ENCODE measurements at regions not wholly inside any gene's neighbourhood (a gene's known extent, or its start where the extent isn't known, plus 50 kb on each side); places are given as distances from the start of the nearest gene placed in this dataset.

GRCh38 chr2:217193431-217194340 is 333.8 kb upstream of the TNP1 start:
- no peak overlapping the region for H3K27ac ChIP-seq
- H3K9me3 ChIP-seq (ENCODE audit: low read depth) = no peaks in the 10 kb centered on the region
- peaks cover 10% of the 10 kb centered on the region for H3K27me3 ChIP-seq
- no peak for DNase-seq (ENCODE audit: low read depth in 1 of 2, low spot score in 1 of 2)
- H3K36me3 ChIP-seq = no peaks in the 10 kb centered on the region
- TF ChIP-seq CTCF (IDR thresholded peaks at IDR 0.05; ENCODE audit: low read depth, low read length) = no peak
- H3K4me3 ChIP-seq = no peak overlapping the region
- no peaks in the 10 kb centered on the region for H3K4me1 ChIP-seq (ENCODE audit: low read depth)

- TF ChIP-seq CTCF (IDR thresholded peaks at IDR 0.05; ENCODE audit: low read depth, low read length) = no peak
Measured at GRCh38 chr2:217192366-217192765, 332.5 kb upstream of the TNP1 start.

GRCh38 chr2:217189747-217190146 is 329.9 kb upstream of the TNP1 start:
- no peaks in the 10 kb centered on the region for H3K36me3 ChIP-seq
- H3K4me1 ChIP-seq (ENCODE audit: low read depth) = no peaks in the 10 kb centered on the region
- H3K27ac ChIP-seq = no peak overlapping the region
- TF ChIP-seq CTCF (IDR thresholded peaks at IDR 0.05; ENCODE audit: low read depth, low read length) = no peak
- no peak for DNase-seq (ENCODE audit: low read depth in 1 of 2, low spot score in 1 of 2)
- H3K27me3 ChIP-seq = peaks cover 13% of the 10 kb centered on the region
- H3K9me3 ChIP-seq (ENCODE audit: low read depth) = no peaks in the 10 kb centered on the region
- no peak overlapping the region for H3K4me3 ChIP-seq

More at GRCh38 chr2:217192366-217192765, 332.5 kb upstream of the TNP1 start:
- DNase-seq (ENCODE audit: low read depth in 1 of 2, low spot score in 1 of 2) = no peak
- H3K9me3 ChIP-seq (ENCODE audit: low read depth) = no peaks in the 10 kb centered on the region
- H3K27ac ChIP-seq = no peak overlapping the region
- H3K27me3 ChIP-seq = peaks cover 10% of the 10 kb centered on the region
- no peaks in the 10 kb centered on the region for H3K4me1 ChIP-seq (ENCODE audit: low read depth)
- H3K4me3 ChIP-seq = no peak overlapping the region
- H3K36me3 ChIP-seq = no peaks in the 10 kb centered on the region

GRCh38 chr2:217189131-217189530 is 329.3 kb upstream of the TNP1 start:
- H3K4me1 ChIP-seq (ENCODE audit: low read depth) = no peaks in the 10 kb centered on the region
- peaks cover 13% of the 10 kb centered on the region for H3K27me3 ChIP-seq
- DNase-seq (ENCODE audit: low read depth in 1 of 2, low spot score in 1 of 2) = no peak
- no peaks in the 10 kb centered on the region for H3K36me3 ChIP-seq
- H3K4me3 ChIP-seq = no peak overlapping the region
- H3K9me3 ChIP-seq (ENCODE audit: low read depth) = no peaks in the 10 kb centered on the region
- TF ChIP-seq CTCF (IDR thresholded peaks at IDR 0.05; ENCODE audit: low read depth, low read length) = no peak
- H3K27ac ChIP-seq = no peak overlapping the region

- Histone ChIP-seq H3K27me3 (peaks cover 10% of the 10 kb centered on the region), H3K4me1 (ENCODE audit: low read depth) (no peaks in the 10 kb centered on the region), H3K4me3 (no peak overlapping the region), H3K9me3 (ENCODE audit: low read depth) (no peaks in the 10 kb centered on the region), H3K27ac (no peak overlapping the region), H3K36me3 (no peaks in the 10 kb centered on the region)
- TF ChIP-seq CTCF (IDR thresholded peaks at IDR 0.05; ENCODE audit: low read depth, low read length) = no peak
- DNase-seq (ENCODE audit: low read depth in 1 of 2, low spot score in 1 of 2) = no peak
Measured at GRCh38 chr2:217186668-217187159, 326.9 kb upstream of the TNP1 start.
